ENCODE measurements at regions not wholly inside any gene's neighbourhood (a gene's known extent, or its start where the extent isn't known, plus 50 kb on each side); places are given as distances from the start of the nearest gene placed in this dataset.
"Not testable (repeated sequence)": the region's sequence is repeated elsewhere in the genome, so short reads cannot be mapped to it uniquely, and the experiment has no call there.

DNA sequence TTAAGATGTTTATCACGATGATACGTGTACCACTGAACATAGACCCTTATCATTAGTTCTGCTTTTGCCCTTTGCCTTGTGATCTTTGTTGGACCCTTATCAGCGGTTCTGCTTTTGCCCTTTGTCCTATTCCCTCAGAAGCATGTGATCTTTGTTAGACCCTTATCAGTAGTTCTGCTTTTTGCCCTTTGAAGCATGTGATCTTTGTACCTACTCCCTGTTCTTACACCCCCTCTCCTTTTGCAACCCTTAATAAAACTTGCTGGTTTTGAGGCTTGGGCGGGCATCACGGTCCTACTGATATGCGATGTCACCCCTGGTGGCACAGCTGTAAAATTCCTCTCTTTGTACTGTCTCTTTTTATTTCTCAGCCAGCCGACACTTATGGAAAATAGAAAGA, 117.0 kb downstream of the SDHAF3 start:
- DNase-seq (ENCODE audit: low spot score); intact Hi-C loops (cut with DNase I): not testable (repeated sequence)

DNA sequence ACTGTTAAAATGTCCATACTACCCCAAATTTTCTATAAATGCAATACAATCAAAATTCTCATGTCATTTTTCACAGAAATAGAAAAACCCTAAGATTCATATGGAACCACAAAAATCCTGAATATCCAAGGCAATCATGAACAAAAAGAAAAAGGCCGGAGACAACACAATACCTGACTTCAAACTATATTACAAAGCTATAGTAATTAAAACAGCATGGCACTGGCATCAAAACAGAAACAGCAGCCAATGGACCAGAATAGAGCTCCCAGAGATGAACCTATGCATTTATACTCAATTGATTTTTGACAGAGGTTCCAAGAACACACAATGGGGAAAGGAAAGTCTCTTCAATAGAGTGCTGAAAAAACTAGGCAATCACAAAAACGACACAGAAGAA, 128.8 kb downstream of the SDHAF3 start:
- no peak for DNase-seq (ENCODE audit: low spot score)
- intact Hi-C loops (cut with DNase I): no loop called here

DNA sequence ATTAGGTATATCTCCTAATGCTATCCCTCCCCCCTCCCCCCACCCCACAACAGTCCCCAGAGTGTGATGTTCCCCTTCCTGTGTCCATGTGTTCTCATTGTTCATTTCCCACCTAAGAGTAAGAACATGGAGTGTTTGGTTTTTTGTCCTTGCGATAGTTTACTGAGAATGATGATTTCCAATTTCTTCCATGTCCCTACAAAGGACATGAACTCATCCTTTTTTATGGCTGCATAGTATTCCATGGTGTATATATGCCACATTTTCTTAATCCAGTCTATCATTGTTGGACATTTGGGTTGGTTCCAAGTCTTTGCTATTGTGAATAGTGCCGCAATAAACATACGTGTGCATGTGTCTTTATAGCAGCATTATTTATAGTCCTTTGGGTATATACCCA, 140.7 kb downstream of the SDHAF3 start:
- intact Hi-C loops (cut with DNase I); DNase-seq (ENCODE audit: low spot score): not testable (repeated sequence)

DNA sequence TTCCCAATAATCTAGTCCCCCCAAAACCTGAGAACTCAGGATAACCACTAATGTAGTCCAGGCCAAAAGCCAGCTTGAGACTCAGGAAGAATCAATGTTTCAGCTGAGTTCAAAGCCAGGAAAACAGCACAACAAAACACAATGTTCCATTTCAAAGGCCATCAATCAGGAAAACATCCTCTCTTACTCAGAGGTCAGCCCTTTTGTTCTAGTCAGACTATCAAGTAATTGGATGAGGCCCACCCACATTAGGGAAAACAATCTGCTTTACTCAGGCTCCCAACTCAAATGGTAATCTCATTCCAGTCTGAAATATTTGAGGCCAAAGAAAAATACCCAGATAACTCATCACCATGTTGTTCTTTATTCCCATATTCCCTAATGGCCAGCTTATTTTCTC, 152.2 kb downstream of the SDHAF3 start:
- intact Hi-C loops (cut with DNase I): no loop called here
- no peak for DNase-seq (ENCODE audit: low spot score)

DNA sequence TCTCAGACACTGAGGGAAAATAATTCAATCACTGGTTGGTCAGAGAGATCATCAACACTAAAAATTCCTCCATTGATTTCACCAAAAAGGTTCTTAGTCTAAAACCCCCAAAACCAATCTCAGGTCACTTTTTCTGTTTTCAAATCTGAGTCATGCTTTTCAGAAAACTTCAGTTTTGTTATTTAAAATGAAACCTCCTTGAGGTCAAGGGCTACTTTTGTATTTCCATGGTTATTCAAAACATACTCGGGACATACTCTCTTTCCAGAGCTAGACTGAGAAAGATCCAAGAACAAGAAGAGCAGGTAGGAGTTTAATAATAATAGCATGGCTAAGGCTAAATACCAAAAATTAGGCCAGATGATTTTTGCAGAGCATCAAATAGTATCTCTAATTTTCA, 152.8 kb downstream of the SDHAF3 start:
- intact Hi-C loops (cut with DNase I): no loop called here
- no peak for DNase-seq (ENCODE audit: low spot score)

DNA sequence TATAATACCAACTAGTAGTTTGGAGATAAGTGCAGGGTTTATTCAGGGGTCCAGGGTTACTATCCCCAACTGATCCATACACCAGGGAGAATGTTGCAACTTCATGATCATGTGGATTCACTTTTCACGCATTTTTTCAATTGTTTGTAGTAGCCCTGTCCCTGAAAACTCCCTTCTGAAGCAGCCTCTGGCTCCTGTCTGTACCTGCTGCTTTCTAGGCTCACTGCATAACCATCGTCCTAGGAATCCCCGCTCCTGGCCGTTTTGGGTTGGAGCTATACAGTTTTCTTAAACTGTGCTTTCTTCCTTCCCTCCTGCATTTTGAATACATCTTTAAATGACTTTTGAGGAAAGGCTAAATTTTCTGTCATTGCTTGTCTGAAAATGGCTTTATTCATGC, 154.1 kb downstream of the SDHAF3 start:
- no peak for DNase-seq (ENCODE audit: low spot score)
- intact Hi-C loops (cut with DNase I): no loop called here

DNA sequence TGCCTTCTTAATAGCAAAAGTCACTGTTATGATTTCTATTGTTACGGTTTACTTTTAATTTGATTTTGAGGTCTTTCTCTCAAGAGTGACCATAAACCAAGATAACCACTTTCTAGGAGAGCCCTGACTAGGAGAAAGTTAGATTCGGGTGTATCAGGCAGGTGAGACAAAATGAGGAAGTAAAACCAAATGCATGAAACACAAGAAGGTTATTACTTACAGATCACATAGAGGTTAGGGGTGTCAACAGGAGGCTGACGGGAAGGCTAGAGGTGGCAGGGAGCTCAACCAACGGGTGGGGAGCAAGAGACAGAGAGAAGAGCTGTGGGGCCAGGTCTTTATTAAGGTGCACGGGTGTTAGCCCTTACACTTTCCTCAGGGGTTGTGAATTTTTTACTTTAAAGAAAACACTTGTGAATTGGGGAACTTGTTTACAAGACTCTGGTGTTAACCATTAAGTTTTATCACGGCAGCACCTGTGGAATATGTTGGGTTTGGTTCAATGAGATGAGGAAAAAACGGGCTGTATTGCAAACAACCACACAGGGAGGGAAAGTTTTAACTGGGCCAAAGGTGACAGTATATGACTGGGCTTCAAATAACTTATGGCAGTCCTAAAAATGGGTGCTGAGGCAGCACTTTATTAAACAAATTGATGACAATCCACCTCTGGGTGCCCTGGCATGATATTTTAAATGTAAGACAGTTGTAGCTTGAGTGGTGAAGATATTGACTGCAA, 154.9 kb downstream of the SDHAF3 start:
- intact Hi-C loops (cut with DNase I): no loop called here
- DNase-seq (ENCODE audit: low spot score): no peak

DNA sequence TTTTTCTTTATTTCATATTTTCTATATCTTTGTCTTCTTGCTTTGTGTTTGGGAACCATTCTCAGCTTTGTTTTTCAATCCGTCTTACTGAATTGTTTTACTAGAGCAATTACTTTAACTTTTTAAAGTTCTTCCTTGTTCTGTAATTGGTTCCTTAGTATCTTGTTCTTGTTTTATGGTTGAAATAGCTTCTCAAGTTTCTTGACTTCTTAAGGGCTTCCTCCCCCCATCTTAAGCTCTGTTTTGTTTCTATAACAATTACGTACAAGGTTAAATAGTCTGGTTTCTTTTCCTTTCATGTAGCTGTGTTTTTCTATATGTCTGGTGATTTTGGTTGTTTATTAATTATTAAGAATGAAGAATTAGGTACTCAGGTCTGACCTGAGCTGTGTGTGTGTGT, 158.0 kb downstream of the SDHAF3 start:
- DNase-seq (ENCODE audit: low spot score): no peak
- intact Hi-C loops (cut with DNase I): no loop called here

DNA sequence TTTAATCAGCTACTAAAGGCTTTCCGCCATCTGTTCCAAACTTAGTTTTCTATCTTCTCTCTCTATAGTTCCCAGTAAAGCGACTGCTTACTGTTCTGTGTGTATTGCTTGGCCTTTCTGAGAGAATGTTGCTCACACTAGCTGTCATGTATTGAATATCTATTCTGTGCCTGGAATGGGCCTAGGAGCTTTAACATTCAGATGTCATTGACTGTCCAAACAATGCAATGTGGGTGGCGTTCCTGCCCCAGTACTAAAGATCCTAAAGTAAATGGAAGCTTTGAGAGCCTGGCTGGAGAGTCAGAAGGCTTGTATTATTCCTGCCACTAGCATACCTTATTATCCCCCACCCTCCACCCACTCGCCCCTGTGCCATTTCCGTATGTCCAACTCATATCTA, 163.5 kb downstream of the SDHAF3 start:
- DNase-seq (ENCODE audit: low spot score): no peak
- intact Hi-C loops (cut with DNase I): no loop called here

DNA sequence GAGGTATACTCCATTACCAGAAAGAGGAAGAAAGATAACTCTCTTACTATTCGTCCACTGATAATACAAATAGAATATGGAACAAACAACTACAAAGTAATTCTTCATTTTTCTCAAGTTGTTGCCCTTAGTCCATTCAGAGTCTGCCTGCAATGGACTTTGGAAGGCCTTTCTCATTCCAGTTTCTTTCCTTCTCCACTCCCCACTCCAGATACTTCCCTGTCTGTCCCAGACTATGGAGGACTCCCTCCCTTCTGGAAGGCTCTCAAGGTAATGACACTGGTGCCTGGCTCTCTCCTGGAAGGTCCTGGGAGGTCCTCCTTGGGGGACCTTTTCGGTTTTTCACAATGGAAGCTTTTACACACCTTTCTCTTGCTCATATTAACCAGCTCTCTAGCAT, 167.8 kb downstream of the SDHAF3 start:
- intact Hi-C loops (cut with DNase I): no loop called here
- DNase-seq (ENCODE audit: low spot score): no peak

DNA sequence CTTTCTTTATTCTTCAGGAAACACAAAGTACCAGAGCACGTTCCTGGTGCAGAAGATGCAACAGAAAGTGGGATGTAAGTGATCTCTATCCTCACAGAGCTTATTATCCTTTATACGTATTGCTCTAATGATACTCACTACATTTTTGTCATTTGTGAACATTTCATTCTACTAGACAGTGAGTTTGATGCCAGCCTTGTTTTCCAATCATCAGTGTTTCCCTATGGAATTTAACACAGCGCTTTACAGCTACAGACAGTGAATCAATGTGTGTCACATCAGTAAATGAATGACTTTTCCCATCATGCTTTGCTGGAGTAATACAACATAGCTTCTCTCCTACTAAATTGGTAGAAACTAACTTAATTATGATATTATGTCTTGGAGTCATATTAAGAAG, 175.5 kb downstream of the SDHAF3 start:
- intact Hi-C loops (cut with DNase I): no loop called here
- DNase-seq (ENCODE audit: low spot score): no peak

DNA sequence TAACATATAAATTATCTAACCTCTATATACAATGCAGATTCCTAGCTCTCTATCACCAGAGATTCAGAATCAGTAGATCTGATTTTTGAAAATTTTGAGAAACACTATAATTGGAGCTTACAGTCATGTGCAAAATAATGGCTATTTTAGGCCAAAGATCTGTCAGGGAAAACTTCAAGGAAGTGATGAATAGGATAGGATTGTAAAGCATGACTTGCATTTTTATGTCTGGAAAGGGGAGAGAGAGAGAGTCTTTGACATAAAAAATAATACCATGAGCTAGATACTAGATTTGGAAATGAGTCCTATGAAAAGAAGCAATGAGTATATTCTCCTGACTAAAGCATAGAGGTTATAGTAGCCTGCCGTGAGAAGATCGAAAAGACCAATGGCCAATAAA, 181.1 kb downstream of the SDHAF3 start:
- intact Hi-C loops (cut with DNase I): no loop called here
- DNase-seq (ENCODE audit: low spot score): no peak

DNA sequence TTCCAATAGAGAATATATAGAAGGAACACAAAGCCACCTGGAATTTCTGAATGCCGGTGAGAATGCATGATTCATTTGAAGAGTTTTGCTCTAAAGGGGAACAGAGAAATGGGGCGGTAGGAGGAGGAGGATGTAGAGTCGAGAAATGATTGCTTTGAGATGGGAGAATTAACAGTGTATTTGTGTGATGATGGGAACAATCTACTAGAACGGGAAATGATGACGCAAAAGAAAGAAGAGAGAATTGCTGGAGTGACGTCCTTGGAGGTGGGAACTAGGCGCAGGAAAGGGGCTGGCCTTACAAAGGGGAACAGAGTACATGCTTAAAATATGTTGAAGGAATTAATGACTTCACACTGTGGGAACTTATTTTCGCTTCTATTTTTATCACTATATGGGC, 188.1 kb downstream of the SDHAF3 start:
- intact Hi-C loops (cut with DNase I): no loop called here
- no peak for DNase-seq (ENCODE audit: low spot score)

DNA sequence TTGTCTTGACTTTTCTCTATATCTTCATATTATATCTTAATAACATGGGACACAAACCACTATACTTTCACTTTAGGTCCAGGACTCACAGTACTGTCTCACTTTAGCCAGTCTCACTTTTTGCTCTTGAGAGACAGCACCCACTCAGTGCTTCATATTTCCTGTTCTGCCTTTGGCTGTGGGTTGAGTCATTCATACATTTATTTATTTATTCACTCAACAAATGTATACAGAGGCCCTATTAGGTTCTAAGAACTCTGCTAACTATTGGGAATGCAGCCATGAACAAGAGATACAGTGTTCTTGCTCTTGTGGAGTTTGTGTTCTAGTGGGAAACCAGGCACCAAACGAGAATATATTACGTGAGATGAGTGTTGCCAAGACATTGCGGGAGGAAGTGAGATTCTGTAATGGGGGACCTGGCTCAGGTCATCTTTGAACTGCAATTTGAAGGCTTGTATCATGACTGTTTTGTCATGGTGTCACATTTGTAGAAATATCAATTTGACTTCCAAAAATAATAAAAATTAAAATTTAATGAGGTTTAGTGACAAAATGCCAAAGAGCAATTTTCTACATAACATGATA, 190.1 kb downstream of the SDHAF3 start:
- no peak for DNase-seq (ENCODE audit: low spot score)
- intact Hi-C loops (cut with DNase I): no loop called here

DNA sequence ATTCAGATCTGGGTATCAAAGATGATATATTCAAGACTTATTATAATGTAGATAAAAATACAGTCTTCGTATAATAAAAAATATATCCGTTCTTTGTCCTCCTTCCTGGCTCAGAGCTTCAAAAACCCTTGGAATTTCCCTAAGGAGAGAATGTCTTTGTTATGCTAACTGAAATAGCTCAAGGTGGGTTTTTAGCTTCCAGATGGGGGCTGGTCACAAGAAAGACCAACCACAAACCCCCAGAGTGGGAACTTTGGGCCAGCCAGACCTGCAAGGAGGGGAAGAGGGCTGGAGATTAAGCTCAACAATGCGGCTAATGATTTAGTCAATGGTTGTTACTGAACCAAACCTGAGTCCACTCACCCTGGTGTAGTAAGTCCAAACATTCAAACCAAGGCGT, 196.4 kb downstream of the SDHAF3 start:
- intact Hi-C loops (cut with DNase I): no loop called here
- no peak for DNase-seq (ENCODE audit: low spot score)

DNA sequence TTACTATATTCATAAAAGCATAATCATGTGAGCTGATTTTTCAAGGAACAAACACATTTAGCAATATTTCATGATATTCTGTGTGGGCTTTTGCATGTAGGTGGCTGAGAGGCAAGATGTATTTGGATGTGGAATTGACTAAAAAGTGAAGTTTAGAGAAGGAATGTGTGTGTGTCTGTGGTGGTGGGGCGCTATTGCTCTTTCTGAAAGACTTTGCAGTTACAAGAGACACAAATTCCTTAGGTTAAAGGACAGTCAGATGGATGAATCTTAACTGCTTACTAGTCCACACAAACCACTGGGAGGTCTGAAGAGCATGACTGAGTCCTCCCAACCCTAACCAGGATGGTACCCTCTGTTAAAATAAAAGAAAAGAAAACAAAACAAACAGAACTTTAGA, 200.1 kb downstream of the SDHAF3 start:
- DNase-seq (ENCODE audit: low spot score): no peak
- intact Hi-C loops (cut with DNase I): no loop called here

DNA sequence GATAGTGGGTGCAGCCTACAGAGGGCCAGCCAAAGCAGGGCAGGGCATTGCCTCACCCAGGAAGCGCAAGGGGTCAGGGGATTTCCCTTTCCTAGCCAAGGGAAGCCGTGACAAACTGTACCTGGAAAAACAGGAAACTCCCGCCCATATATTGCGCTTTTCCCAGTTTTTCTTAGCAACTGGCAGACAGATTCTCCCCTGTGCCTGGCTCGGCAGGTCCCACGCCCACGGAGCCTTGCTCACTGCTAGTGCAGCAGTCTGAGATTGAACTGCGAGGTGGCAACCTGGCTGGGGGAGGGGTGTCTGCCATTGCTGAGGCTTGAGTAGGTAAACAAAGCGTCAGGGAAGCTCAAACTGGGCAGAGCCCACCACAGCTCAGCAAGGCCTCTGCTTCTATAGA, 212.4 kb downstream of the SDHAF3 start:
- intact Hi-C loops (cut with DNase I); DNase-seq (ENCODE audit: low spot score): not testable (repeated sequence)

DNA sequence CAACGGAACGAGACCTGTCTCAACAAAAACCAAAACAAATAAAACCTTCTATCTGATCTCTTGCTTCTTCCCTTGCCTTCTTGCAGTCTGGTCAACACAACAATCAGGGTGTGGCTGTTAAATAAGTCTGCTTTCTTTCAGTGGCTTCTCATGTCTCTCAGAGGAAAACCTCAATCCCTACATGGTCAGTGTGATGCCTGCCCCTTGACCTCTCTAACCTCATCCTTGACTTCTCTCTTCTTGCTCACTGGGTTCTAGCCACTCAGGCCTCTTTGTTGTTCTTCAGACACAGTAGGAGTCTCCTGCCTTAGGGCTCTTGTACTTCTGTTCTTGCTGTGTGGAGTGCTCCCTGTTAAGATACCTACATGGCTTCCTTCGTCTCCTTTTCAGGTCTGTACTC, 220.4 kb downstream of the SDHAF3 start:
- intact Hi-C loops (cut with DNase I): no loop called here
- no peak for DNase-seq (ENCODE audit: low spot score)

DNA sequence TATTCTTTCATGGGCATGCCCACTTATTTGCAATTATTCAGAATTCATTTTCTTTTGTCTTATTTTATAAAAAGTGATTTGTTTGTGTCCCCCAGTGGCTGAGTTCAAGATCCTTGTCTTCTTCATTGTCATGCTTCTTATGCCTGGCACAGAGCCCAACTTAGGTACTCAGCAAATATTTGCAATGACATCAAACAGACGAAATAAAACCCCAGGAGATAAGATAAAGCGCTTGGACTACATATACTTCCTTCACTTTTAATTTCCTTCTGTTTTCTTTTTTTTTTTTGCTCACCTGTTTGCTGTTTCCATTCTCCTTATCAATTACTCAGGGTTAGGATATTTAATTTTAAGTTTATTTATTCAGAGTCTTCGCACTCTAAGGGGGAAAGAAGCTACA, 225.0 kb downstream of the SDHAF3 start:
- intact Hi-C loops (cut with DNase I): no loop called here
- no peak for DNase-seq (ENCODE audit: low spot score)

DNA sequence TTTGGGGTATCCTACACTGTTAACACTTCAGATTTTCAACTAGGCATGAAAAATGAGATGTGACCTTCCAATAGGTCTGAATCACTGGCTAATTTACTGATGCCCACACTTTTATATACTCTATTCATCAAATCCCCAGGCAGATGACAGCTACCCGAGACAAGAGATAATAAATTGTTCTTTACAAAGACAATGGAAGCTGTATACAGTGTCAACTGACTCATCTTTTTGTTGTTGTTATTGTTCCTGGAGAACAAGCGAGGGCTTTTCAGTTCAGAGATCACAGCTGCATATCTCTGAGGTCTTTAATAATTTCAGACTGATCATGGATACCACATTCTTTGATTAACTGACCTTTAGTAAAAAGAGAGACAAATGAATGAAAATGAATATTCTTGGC, 228.9 kb downstream of the SDHAF3 start:
- intact Hi-C loops (cut with DNase I): no loop called here
- DNase-seq (ENCODE audit: low spot score): no peak

DNA sequence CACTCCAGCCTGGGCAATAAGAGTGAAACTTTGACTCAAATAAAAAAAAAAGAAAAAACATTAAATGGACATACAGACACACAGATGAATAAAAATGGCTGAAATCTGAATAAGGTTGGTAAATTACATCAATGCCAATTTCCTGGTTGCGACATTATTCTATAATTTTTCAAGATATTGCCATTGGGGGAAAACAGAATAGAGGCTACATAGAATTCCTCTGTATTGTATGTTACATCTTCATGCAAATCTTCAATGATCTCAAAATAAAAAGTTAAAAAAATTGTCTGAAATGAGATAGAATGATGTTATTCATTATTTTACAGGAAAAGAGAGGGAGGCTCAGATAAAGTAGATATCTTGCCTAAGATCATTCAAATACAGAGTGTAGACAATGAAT, 234.0 kb downstream of the SDHAF3 start:
- intact Hi-C loops (cut with DNase I): no loop called here
- DNase-seq (ENCODE audit: low spot score): no peak

DNA sequence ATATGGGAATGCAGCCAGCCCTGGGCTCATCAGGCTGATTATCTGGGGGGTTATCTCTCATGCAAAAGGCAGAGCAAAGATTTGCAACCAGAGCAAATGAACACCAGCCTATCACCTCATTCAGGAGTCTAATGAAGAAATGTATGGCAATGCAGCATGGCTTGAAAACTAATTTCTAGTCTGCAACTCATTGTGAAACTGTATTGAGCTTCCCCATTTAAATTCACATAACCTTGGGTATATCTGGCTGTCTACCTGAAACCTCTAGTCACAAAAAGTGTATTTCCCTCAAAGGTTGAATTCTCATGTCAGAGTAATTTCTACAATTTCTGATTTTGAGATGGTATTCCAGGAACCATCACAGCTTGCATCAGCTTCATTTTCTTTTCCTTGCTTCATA, 240.0 kb downstream of the SDHAF3 start:
- intact Hi-C loops (cut with DNase I): no loop called here

More for the DNA sequence above, 240.0 kb downstream of the SDHAF3 start:
- DNase-seq (ENCODE audit: low spot score): no peak
